ENCODE measurements at regions not wholly inside any gene's neighbourhood (a gene's known extent, or its start where the extent isn't known, plus 50 kb on each side); places are given as distances from the start of the nearest gene placed in this dataset.
A peak's percentile ranks its signal among the peaks of the same experiment; 100 is the strongest.
"Not testable (repeated sequence)": the region's sequence is repeated elsewhere in the genome, so short reads cannot be mapped to it uniquely, and the experiment has no call there.

- DNase-seq: no peak
These were observed 131.8 kb downstream of the TES start for GRCh38 chr7:116342125-116342524.

- DNase-seq: no peak
These were observed 137.0 kb downstream of the TES start for GRCh38 chr7:116347151-116347832.

GRCh38 chr7:116348346-116348745 lies 138.0 kb downstream of the TES start:
- DNase-seq: no peak

- DNase-seq: no peak
These were observed 141.6 kb downstream of the TES start for GRCh38 chr7:116351966-116352365.

GRCh38 chr7:116353647-116354046 lies 143.3 kb downstream of the TES start:
- no peak for DNase-seq

- DNase-seq: no peak
These were observed 143.8 kb downstream of the TES start for GRCh38 chr7:116354171-116354545.

- peak; percentile 19 to 46 for DNase-seq
These were observed 144.4 kb downstream of the TES start for GRCh38 chr7:116354546-116355423.

- no peak for DNase-seq
These were observed 144.1 kb upstream of the CAV2 start for GRCh38 chr7:116355424-116355765.

- DNase-seq: no peak
These were observed 143.1 kb upstream of the CAV2 start for GRCh38 chr7:116356333-116356965.

- DNase-seq: no peak
These were observed 142.6 kb upstream of the CAV2 start for GRCh38 chr7:116356979-116357378.

GRCh38 chr7:116357781-116358670 lies 141.5 kb upstream of the CAV2 start:
- no peak for DNase-seq

GRCh38 chr7:116361767-116362166 lies 137.8 kb upstream of the CAV2 start:
- no peak for DNase-seq

GRCh38 chr7:116363637-116364432 lies 135.7 kb upstream of the CAV2 start:
- no peak for DNase-seq

- no peak for DNase-seq
These were observed 135.1 kb upstream of the CAV2 start for GRCh38 chr7:116364469-116364868.

- no peak for DNase-seq
These were observed 133.7 kb upstream of the CAV2 start for GRCh38 chr7:116365797-116366196.

GRCh38 chr7:116367171-116367813 lies 132.2 kb upstream of the CAV2 start:
- DNase-seq: no peak

- no peak for DNase-seq
These were observed 130.6 kb upstream of the CAV2 start for GRCh38 chr7:116368965-116369364.

- DNase-seq: not testable (repeated sequence)
These were observed 128.0 kb upstream of the CAV2 start for GRCh38 chr7:116371536-116371935.

GRCh38 chr7:116373229-116373628 lies 126.3 kb upstream of the CAV2 start:
- not testable (repeated sequence) for DNase-seq

GRCh38 chr7:116377721-116378120 lies 121.8 kb upstream of the CAV2 start:
- no peak for DNase-seq

- DNase-seq: no peak
These were observed 119.5 kb upstream of the CAV2 start for GRCh38 chr7:116380025-116380424.
